ENCODE measurements at regions not wholly inside any gene's neighbourhood (a gene's known extent, or its start where the extent isn't known, plus 50 kb on each side); places are given as distances from the start of the nearest gene placed in this dataset.

GRCh38 chr13:22866221-22866620 lies 314.6 kb upstream of the SGCG start:
- TF ChIP-seq EZH2 (IDR thresholded peaks at IDR 0.05; ENCODE audit: low read depth): no peak
- TF ChIP-seq, protein P1, sequence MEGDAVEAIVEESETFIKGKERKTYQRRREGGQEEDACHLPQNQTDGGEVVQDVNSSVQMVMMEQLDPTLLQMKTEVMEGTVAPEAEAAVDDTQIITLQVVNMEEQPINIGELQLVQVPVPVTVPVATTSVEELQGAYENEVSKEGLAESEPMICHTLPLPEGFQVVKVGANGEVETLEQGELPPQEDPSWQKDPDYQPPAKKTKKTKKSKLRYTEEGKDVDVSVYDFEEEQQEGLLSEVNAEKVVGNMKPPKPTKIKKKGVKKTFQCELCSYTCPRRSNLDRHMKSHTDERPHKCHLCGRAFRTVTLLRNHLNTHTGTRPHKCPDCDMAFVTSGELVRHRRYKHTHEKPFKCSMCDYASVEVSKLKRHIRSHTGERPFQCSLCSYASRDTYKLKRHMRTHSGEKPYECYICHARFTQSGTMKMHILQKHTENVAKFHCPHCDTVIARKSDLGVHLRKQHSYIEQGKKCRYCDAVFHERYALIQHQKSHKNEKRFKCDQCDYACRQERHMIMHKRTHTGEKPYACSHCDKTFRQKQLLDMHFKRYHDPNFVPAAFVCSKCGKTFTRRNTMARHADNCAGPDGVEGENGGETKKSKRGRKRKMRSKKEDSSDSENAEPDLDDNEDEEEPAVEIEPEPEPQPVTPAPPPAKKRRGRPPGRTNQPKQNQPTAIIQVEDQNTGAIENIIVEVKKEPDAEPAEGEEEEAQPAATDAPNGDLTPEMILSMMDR (conservative IDR thresholded peaks at IDR 0.05): no peak
